Retinal pigment epithelial cell (primary cell): ENCODE measurements at regions not wholly inside any gene's neighbourhood (a gene's known extent, or its start where the extent isn't known, plus 50 kb on each side); places are given as distances from the start of the nearest gene placed in this dataset.
"Not testable (repeated sequence)": the region's sequence is repeated elsewhere in the genome, so short reads cannot be mapped to it uniquely, and the experiment has no call there.

Experiments used
- DNase-seq: peaks from one replicate; pipeline ENCODE4 v3.0.0-alpha.2; 2010; ENCODE audit warnings: low read depth
- H3K4me3 ChIP-seq: 2 replicates; pipeline ENCODE4 v1.5.1; 2011; ENCODE audit warnings: mild to moderate bottlenecking, low read length, control low read depth, moderate library complexity
- TF ChIP-seq, protein P1 (sequence below): conservative IDR thresholded peaks from 2 replicates; pipeline ENCODE4 v1.5.1; 2011; ENCODE audit warnings: low read depth, low read length, control low read depth, inconsistent platforms

DNA sequence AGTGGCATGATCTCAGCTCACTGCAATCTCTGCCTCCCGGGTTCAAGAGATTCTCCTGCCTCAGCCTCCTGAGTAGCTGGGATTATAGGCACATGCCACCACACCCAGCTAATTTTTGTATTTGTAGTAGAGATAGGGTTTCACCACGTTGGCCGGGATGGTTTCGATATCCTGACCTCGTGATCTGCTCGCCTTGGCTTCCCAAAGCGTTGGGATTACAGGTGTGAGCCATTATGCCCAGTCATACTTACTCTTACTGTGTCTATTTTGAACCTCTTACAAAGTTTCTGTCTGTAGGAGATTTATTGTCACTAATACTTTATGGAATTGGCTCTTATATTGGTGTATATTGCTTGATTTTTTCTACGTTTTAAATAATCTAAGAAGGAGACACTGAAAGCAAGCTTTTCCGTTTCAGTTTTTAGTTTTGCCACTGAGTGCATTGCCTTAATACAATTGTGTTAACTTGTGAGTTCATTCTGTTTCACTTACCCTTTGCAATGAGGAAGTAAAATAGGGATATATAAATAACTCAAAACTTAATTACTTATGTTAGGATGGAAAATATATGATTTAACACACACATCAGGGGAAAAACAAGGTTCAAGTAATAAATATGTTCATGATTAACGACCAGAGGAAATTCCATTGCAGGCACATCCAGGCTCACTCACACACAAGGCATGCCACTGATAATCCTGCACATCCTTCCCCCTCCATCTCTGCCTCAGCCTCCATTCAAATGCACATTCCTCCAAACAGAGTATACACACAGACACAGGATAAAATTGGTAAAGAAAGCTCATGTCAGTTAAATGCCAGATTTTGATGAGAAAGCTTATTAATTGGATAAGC lies 279.3 kb upstream of the RASGRP1 start:
- TF ChIP-seq, protein P1, sequence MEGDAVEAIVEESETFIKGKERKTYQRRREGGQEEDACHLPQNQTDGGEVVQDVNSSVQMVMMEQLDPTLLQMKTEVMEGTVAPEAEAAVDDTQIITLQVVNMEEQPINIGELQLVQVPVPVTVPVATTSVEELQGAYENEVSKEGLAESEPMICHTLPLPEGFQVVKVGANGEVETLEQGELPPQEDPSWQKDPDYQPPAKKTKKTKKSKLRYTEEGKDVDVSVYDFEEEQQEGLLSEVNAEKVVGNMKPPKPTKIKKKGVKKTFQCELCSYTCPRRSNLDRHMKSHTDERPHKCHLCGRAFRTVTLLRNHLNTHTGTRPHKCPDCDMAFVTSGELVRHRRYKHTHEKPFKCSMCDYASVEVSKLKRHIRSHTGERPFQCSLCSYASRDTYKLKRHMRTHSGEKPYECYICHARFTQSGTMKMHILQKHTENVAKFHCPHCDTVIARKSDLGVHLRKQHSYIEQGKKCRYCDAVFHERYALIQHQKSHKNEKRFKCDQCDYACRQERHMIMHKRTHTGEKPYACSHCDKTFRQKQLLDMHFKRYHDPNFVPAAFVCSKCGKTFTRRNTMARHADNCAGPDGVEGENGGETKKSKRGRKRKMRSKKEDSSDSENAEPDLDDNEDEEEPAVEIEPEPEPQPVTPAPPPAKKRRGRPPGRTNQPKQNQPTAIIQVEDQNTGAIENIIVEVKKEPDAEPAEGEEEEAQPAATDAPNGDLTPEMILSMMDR = no peak
- DNase-seq = peak; percentile 17
- H3K4me3 ChIP-seq = no peak overlapping the region

DNA sequence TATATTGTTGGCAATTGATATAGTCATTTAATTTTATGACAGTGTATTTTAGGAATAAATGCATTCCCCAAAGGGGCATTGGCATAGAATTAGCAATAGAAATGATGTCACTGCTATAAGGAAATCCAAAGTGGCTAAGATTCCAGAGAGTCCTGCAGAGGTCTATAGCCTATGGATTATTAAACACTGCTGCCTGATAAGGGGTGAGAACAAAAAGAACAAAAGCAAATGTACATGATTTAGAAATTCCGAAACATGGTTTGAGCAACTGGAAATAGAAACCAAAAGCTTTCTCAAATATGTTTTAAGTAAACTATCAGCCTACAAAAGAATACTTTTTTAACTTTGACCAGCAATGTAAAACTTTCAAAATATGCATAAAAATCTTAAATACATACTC lies 280.1 kb upstream of the RASGRP1 start:
- TF ChIP-seq, protein P1 = no peak
- no peak overlapping the region for H3K4me3 ChIP-seq

DNA sequence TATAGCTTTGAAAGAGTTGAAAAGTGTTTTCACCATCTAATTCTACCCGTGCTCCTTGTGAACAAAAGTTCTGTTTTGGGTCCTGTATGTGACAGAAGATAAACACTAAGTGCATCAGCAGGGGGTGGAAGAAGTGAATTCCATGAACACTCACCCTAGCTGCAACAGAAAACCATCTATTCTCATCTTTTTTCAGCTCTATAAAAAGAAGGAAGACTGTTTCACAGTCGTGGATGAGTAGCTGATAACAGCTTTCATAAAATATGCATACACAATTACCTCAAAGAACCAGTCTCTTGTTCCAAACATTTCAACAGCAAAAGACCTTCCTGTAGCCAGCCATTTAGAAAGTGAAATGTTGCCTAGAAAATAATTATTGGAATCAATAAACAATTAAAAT lies 281.7 kb upstream of the RASGRP1 start:
- TF ChIP-seq, protein P1 = no peak
- no peak overlapping the region for H3K4me3 ChIP-seq
- DNase-seq = no peak

More for the DNA sequence above, 280.1 kb upstream of the RASGRP1 start:
- no peak for DNase-seq

DNA sequence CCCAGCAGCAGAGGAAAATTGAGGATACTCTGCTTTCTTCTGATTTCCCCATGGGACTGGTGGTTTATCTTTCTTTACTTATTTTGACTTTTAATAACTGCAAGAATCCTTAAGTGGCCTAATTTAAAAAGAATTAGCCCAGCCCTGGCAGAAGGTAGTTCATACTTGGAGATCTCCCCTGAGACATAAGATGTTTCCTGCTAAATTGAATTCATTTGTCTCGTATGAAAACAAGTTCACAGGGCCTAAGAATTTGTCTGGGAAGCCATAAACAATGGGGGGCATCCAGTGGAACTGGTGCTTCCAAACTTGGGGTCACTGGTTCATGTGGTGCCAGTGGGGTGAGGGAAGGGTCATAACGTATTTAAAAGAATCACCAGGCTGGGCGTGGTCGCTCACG lies 283.1 kb upstream of the RASGRP1 start:
- H3K4me3 ChIP-seq = no peak overlapping the region
- DNase-seq = no peak
- TF ChIP-seq, protein P1 = no peak

DNA sequence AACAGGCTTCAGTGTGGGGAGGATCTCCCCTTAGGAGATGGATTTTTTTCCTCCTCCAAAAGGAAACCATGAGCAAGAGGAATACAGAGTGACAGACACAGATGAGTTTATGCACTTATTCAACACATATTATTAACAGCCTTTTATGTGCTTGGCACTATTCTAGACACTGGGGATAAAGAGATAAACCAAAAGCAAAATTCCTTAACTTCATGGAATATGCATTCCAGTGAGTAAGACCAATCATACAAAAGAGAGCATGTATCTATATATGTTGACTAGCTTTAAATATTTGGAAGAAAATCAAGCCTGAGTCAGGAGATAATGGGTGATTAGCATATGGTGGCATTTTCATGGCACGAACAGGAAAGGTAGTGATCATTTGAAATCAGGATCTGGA lies 284.4 kb upstream of the RASGRP1 start:
- H3K4me3 ChIP-seq = no peak overlapping the region
- TF ChIP-seq, protein P1 = no peak
- no peak for DNase-seq

DNA sequence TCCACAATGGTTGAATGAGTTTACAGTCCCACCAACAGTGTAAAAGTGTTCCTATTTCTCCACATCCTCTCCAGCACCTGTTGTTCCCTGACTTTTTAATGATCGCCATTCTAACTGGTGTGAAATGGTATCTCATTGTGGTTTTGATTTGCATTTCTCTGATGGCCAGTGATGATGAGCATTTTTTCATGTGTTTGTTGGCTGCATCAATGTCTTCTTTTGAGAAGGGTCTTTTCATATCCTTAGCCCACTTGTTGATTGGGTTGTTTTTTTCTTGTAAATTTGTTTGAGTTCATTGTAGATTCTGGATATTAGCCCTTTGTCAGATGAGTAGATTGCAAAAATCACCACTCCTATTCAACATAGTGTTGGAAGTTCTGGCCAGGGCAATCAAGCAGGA lies 287.6 kb upstream of the RASGRP1 start:
- not testable (repeated sequence) for H3K4me3 ChIP-seq, DNase-seq

DNA sequence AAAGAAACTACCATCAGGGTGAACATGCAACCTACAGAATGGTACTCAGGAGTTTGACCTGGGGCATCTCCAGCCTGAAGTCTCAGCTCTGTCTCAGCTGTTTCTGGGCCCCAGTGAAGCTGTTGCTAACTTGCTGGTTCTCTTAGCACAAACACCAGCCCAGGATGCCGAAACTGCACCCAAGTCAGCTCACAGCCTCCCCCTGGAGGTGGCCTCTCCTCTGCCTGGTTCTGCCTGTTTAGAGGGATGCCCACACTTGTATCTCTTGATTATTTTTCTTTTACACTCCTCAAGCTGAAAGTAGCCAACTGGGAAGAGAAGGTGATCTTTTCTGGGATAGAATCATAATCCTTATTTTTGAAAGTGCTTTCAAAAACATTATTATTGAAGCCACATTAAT lies 289.0 kb upstream of the RASGRP1 start:
- H3K4me3 ChIP-seq = no peak overlapping the region
- TF ChIP-seq, protein P1 = peak; percentile 54
- DNase-seq = no peak
